ENCODE measurements at regions not wholly inside any gene's neighbourhood (a gene's known extent, or its start where the extent isn't known, plus 50 kb on each side); places are given as distances from the start of the nearest gene placed in this dataset.

- no peak for TF ChIP-seq POLR2A (IDR thresholded peaks at IDR 0.05)
- TF ChIP-seq, protein P1, sequence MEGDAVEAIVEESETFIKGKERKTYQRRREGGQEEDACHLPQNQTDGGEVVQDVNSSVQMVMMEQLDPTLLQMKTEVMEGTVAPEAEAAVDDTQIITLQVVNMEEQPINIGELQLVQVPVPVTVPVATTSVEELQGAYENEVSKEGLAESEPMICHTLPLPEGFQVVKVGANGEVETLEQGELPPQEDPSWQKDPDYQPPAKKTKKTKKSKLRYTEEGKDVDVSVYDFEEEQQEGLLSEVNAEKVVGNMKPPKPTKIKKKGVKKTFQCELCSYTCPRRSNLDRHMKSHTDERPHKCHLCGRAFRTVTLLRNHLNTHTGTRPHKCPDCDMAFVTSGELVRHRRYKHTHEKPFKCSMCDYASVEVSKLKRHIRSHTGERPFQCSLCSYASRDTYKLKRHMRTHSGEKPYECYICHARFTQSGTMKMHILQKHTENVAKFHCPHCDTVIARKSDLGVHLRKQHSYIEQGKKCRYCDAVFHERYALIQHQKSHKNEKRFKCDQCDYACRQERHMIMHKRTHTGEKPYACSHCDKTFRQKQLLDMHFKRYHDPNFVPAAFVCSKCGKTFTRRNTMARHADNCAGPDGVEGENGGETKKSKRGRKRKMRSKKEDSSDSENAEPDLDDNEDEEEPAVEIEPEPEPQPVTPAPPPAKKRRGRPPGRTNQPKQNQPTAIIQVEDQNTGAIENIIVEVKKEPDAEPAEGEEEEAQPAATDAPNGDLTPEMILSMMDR (IDR thresholded peaks at IDR 0.05): no peak
- WGBS, 2 donors: 74 to 86% methylated on average over 2 of the region's 2 CpGs
- H3K4me3 ChIP-seq (ENCODE audit: low read depth, poor library complexity, severe bottlenecking): no peak overlapping the region
- intact Hi-C loops (cut with DNase I; ENCODE audit: low total_unique reads): no loop called here
- no peak for DNase-seq (ENCODE audit: low spot score in 2 of 2)
Observed at GRCh38 chr9:28868228-28868990, 1295.1 kb upstream of the C9orf72 start.

DNA sequence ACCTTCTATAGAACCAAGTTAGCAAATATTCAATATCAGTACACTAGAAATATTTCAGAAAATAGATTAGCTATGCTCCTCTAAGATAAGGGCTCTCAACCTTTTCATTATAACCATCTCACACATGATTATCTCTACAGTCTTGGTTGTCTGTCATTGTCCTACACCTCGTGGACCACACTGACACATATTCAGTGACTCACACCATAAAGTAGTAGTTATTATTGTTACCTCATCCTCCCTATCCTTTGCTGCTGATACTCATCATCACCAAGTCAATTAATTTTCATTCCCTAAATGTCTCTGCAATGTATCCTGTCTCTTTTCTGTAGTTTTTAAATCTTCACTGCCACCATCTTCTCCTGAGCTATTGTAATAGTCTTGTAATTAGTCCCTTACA is 1309.2 kb upstream of the C9orf72 start:
- no peak for TF ChIP-seq POLR2A (IDR thresholded peaks at IDR 0.05)
- TF ChIP-seq, protein P1 (IDR thresholded peaks at IDR 0.05): no peak
- intact Hi-C loops (cut with DNase I; ENCODE audit: low total_unique reads): loop anchor here (5.0 kb wide), 1 partner anchor 985 kb away; no protein-coding TSS in a partner anchor
- no peak overlapping the region for H3K4me3 ChIP-seq (ENCODE audit: low read depth, poor library complexity, severe bottlenecking)
- no peak for DNase-seq (ENCODE audit: low spot score in 2 of 2)
- 0% methylated on average over 1 of the region's 1 CpG for WGBS, 2 donors

GRCh38 chr9:28883234-28883633 is 1310.0 kb upstream of the C9orf72 start:
- WGBS, 2 donors: 31 to 34% methylated on average over 5 of the region's 5 CpGs
- no peak overlapping the region for H3K4me3 ChIP-seq (ENCODE audit: low read depth, poor library complexity, severe bottlenecking)
- intact Hi-C loops (cut with DNase I; ENCODE audit: low total_unique reads): loop anchor here (5.0 kb wide), 1 partner anchor 986 kb away; no protein-coding TSS in a partner anchor
- DNase-seq (ENCODE audit: low spot score in 2 of 2): no peak
- TF ChIP-seq, protein P1 (IDR thresholded peaks at IDR 0.05): no peak
- no peak for TF ChIP-seq POLR2A (IDR thresholded peaks at IDR 0.05)

DNA sequence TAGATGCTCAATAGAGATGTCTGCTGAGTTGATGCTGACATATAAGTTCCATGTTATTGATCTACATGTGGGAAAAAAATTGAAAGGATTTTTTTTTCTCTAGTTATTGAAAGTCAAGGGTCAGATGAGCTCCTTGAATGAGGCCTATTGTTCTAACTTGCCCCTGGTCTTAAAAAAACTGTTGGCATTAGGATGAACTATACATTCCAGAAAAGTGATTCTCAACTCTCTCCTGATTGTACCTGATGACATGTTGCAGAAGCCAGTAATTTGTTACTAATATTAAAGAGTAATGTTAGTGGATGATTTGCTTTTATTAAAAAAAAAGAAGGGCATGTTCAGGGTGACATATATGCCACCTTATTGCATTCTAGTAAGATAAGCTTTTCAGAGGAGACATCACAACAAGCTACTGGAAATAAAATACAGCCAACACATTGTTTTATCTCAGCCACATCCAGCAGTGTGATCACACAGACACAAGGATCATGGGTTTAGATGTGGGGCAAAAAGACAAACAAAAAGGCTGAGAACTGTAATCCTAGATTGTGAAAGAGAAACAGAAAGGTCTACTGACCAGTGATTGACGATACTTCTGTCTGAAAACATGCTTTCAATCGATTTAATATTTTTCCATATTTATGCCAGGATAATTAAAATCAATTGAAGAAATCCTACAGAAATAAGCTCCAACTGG is 1314.1 kb upstream of the C9orf72 start:
- DNase-seq (ENCODE audit: low spot score in 2 of 2): no peak
- WGBS, 2 donors: 71 to 86% methylated on average over 2 of the region's 2 CpGs
- intact Hi-C loops (cut with DNase I; ENCODE audit: low total_unique reads): no loop called here
- H3K4me3 ChIP-seq (ENCODE audit: low read depth, poor library complexity, severe bottlenecking): no peak overlapping the region
- TF ChIP-seq, protein P1 (IDR thresholded peaks at IDR 0.05): no peak
- TF ChIP-seq POLR2A (IDR thresholded peaks at IDR 0.05): no peak

- no peak overlapping the region for H3K4me3 ChIP-seq (ENCODE audit: low read depth, poor library complexity, severe bottlenecking)
- DNase-seq (ENCODE audit: low spot score in 2 of 2): no peak
- TF ChIP-seq POLR2A (IDR thresholded peaks at IDR 0.05): no peak
- TF ChIP-seq, protein P1 (IDR thresholded peaks at IDR 0.05): no peak
- intact Hi-C loops (cut with DNase I; ENCODE audit: low total_unique reads): no loop called here
- WGBS, 2 donors: 75 to 83% methylated on average over 1 of the region's 1 CpG
Observed at GRCh38 chr9:28888806-28889205, 1315.5 kb upstream of the C9orf72 start.

Data from lower leg skin (tissue), 4 donors.